RCC 7860 (cell line): ENCODE measurements at regions not wholly inside any gene's neighbourhood (a gene's known extent, or its start where the extent isn't known, plus 50 kb on each side); places are given as distances from the start of the nearest gene placed in this dataset.
"Not testable (repeated sequence)": the region's sequence is repeated elsewhere in the genome, so short reads cannot be mapped to it uniquely, and the experiment has no call there.

Experiments used
- DNase-seq: peaks from one replicate; pipeline ENCODE4 v3.0.0-alpha.2; 2015; ENCODE audit warnings: low spot score
- FAIRE-seq: peaks from 2 replicates; lab custom pipeline; 2012; peaks lifted over from hg19 to GRCh38; lab: Jason Lieb, UNC

- FAIRE-seq (no peak), DNase-seq (no peak)
Measured at GRCh38 chr6:85892346-85892745, 249.7 kb upstream of the SYNCRIP start.

GRCh38 chr6:85887461-85887860, 244.8 kb upstream of the SYNCRIP start:
- no peak for DNase-seq
- no peak for FAIRE-seq

- DNase-seq = no peak
- no peak for FAIRE-seq
Measured at GRCh38 chr6:85868685-85869084, 226.0 kb upstream of the SYNCRIP start.

GRCh38 chr6:85867595-85867994, 224.9 kb upstream of the SYNCRIP start:
- DNase-seq = no peak

GRCh38 chr6:85866758-85867401, 224.2 kb upstream of the SYNCRIP start:
- DNase-seq (no peak), FAIRE-seq (no peak)

More at GRCh38 chr6:85867595-85867994, 224.9 kb upstream of the SYNCRIP start:
- no peak for FAIRE-seq

GRCh38 chr6:85866370-85866730, 223.7 kb upstream of the SYNCRIP start:
- FAIRE-seq (no peak), DNase-seq (no peak)

- FAIRE-seq = peak; percentile 74
- DNase-seq = peak; percentile 79
Measured at GRCh38 chr6:85865420-85866369, 223.0 kb upstream of the SYNCRIP start.

GRCh38 chr6:85864453-85865401, 222.0 kb upstream of the SYNCRIP start:
- DNase-seq (no peak), FAIRE-seq (no peak)

- FAIRE-seq (no peak), DNase-seq (no peak)
Measured at GRCh38 chr6:85856235-85856634, 213.5 kb upstream of the SYNCRIP start.

- DNase-seq, FAIRE-seq: not testable (repeated sequence)
Measured at GRCh38 chr6:85838351-85839119, 195.8 kb upstream of the SYNCRIP start.

GRCh38 chr6:85828973-85829372, 186.3 kb upstream of the SYNCRIP start:
- DNase-seq (no peak), FAIRE-seq (no peak)

- DNase-seq = no peak
- no peak for FAIRE-seq
Measured at GRCh38 chr6:85826997-85827396, 184.3 kb upstream of the SYNCRIP start.

- DNase-seq (no peak), FAIRE-seq (no peak)
Measured at GRCh38 chr6:85824329-85824728, 181.6 kb upstream of the SYNCRIP start.

GRCh38 chr6:85810558-85810957, 167.9 kb upstream of the SYNCRIP start:
- DNase-seq = no peak
- FAIRE-seq = no peak

- DNase-seq (no peak), FAIRE-seq (no peak)
Measured at GRCh38 chr6:85803721-85804120, 161.0 kb upstream of the SYNCRIP start.

GRCh38 chr6:85802162-85802561, 159.5 kb upstream of the SYNCRIP start:
- DNase-seq (no peak), FAIRE-seq (no peak)

GRCh38 chr6:85798931-85799652, 156.4 kb upstream of the SYNCRIP start:
- no peak for FAIRE-seq
- no peak for DNase-seq

GRCh38 chr6:85797993-85798392, 155.3 kb upstream of the SYNCRIP start:
- no peak for FAIRE-seq
- DNase-seq = no peak

- DNase-seq (no peak), FAIRE-seq (no peak)
Measured at GRCh38 chr6:85795945-85796344, 153.3 kb upstream of the SYNCRIP start.

GRCh38 chr6:85792254-85792653, 149.6 kb upstream of the SYNCRIP start:
- FAIRE-seq (no peak), DNase-seq (no peak)
